ENCODE measurements at regions not wholly inside any gene's neighbourhood (a gene's known extent, or its start where the extent isn't known, plus 50 kb on each side); places are given as distances from the start of the nearest gene placed in this dataset.

- H3K9me3 ChIP-seq: no peaks in the 10 kb centered on the region
- TF ChIP-seq CTCF (IDR thresholded peaks at IDR 0.05): no peak
- no peak for TF ChIP-seq POLR2A (IDR thresholded peaks at IDR 0.05)
- peaks cover 0 to 8% (median 0%) of the 10 kb centered on the region in 9 donors for H3K27me3 ChIP-seq
- DNase-seq (no peak), ATAC-seq (no peak)
- no peaks in the 10 kb centered on the region for H3K36me3 ChIP-seq
- 69 to 85% (median 79%) methylated on average over 2 to 3 of the region's 3 CpGs for WGBS, 4 donors
- intact Hi-C loops (cut with DNase I): no loop called here
- no peak overlapping the region for H3K27ac ChIP-seq
- no peak overlapping the region for H3K4me3 ChIP-seq
- no peaks in the 10 kb centered on the region for H3K4me1 ChIP-seq
Measured at GRCh38 chr11:120054016-120054752, 83.7 kb downstream of the TRIM29 start.

DNA sequence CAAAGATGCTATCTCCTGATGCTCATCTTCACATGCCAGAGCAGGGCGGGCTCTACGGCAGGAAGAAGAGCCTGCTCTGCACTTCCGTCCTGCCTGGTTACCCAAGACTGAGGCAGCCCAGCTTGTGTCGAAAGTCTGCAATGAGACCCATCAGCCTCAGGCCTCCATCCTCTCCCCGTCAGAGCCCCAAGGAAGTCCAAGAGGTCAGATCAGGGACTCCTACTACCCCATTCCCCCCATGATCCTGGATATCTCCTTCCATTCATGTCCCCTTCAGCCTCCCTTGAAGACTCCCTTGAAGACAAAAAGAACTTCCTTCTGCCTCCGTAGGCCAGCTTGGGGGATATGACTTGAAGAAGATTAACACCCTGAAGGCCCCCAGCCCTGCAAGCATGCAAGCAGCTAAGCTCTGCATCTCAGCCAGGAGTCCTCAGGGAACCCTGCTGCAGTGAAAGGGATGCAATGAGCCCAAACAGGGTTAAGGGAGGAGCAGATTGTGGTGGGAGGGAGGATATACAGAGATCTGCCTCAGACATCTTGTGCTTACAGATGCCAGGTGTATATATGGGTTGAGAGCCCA is 85.6 kb downstream of the TRIM29 start:
- DNase-seq (no peak), ATAC-seq (no peak)
- Histone ChIP-seq H3K9me3 (peaks cover 0 to 16% (median 9%) of the 10 kb centered on the region in 12 donors), H3K27me3 (no peaks in the 10 kb centered on the region), H3K4me3 (no peak overlapping the region), H3K36me3 (no peaks in the 10 kb centered on the region), H3K27ac (no peak overlapping the region), H3K4me1 (no peaks in the 10 kb centered on the region)
- WGBS, 4 donors: 78 to 88% (median 82%) methylated on average over 6 of the region's 6 CpGs
- intact Hi-C loops (cut with DNase I): no loop called here
- no peak for TF ChIP-seq POLR2A (IDR thresholded peaks at IDR 0.05)
- TF ChIP-seq CTCF (IDR thresholded peaks at IDR 0.05): no peak

- Histone ChIP-seq H3K27ac (no peak overlapping the region), H3K4me1 (no peaks in the 10 kb centered on the region), H3K27me3 (peaks cover 0 to 8% (median 0%) of the 10 kb centered on the region in 9 donors), H3K4me3 (no peak overlapping the region), H3K9me3 (peaks cover 0 to 25% (median 12%) of the 10 kb centered on the region in 12 donors), H3K36me3 (no peaks in the 10 kb centered on the region)
- 68 to 77% (median 70%) methylated on average over 1 of the region's 1 CpG for WGBS, 4 donors
- intact Hi-C loops (cut with DNase I): no loop called here
- DNase-seq (no peak), ATAC-seq (no peak)
- no peak for TF ChIP-seq POLR2A (IDR thresholded peaks at IDR 0.05)
- TF ChIP-seq CTCF (IDR thresholded peaks at IDR 0.05): no peak
Measured at GRCh38 chr11:120044011-120044675, 93.8 kb downstream of the TRIM29 start.

DNA sequence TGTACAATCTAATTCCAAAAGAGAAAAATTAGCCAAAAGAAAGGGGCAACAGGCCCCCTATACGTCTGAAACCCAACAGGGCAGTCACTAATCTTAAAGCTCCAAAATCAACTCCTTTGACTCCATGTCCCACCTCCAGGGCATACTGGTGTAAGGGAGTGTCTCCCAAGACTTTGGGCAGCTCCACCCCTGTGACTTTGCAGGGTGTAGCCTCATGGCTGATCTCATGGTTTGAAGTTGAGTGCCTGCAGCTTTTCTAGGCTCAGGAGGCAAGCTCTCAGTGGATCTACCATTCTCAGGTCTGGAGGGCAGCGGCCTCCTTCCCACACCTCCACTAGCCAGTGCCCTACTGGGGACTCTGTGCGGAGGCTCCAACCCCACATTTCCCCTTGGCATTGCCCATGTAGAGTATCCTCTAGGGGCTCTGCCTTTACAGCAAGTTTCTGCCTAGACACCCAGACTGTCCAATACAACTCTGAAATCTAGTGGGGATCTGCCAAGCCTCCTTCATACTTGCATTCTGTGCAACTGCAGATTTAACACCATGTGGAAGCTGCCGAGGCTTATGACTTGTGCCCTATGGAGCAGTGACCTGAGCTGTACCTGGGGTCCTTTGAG is 94.5 kb downstream of the TRIM29 start:
- Histone ChIP-seq H3K4me1 (no peaks in the 10 kb centered on the region), H3K27ac (no peak overlapping the region), H3K9me3 (peaks cover 0 to 24% (median 12%) of the 10 kb centered on the region in 12 donors), H3K4me3 (no peak overlapping the region), H3K27me3 (peaks cover 0 to 8% (median 0%) of the 10 kb centered on the region in 9 donors), H3K36me3 (no peaks in the 10 kb centered on the region)
- WGBS, 4 donors: 82 to 87% (median 84%) methylated on average over 4 of the region's 4 CpGs
- ATAC-seq: no peak
- TF ChIP-seq CTCF (IDR thresholded peaks at IDR 0.05): no peak
- TF ChIP-seq POLR2A (IDR thresholded peaks at IDR 0.05): no peak
- peak in 1 of 5 donors; percentile 2 for DNase-seq
- intact Hi-C loops (cut with DNase I): no loop called here
